Ascending aorta (tissue), 2 donors: ENCODE measurements at regions not wholly inside any gene's neighbourhood (a gene's known extent, or its start where the extent isn't known, plus 50 kb on each side); places are given as distances from the start of the nearest gene placed in this dataset.

Experiments
- DNase-seq, 2 donors: peaks; one replicate each; pipeline ENCODE4 v3.0.0-alpha.2; 2019; ENCODE audit warnings: low spot score in 2 of 2
- H3K27ac ChIP-seq, 2 donors: fragments of 200-600 bp; sonication (generic); one replicate each; pipeline ENCODE4 v1.5.1; 2016 to 2017; ENCODE audit warnings: mild to moderate bottlenecking in 1 of 2
- H3K27me3 ChIP-seq: fragments of 200-600 bp; sonication (generic); one replicate; pipeline ENCODE4 v1.5.1; 2017
- H3K36me3 ChIP-seq, 2 donors: fragments of 200-600 bp; sonication (generic); one replicate each; pipeline ENCODE4 v1.5.1; 2016
- H3K4me1 ChIP-seq, 2 donors: fragments of 200-600 bp; sonication (generic); one replicate each; pipeline ENCODE4 v1.5.1; 2016 to 2017; ENCODE audit warnings: mild to moderate bottlenecking in 1 of 2
- H3K4me3 ChIP-seq, 2 donors: fragments of 200-600 bp; sonication (generic); one replicate each; pipeline ENCODE4 v1.5.1; 2016 to 2017; ENCODE audit warnings: mild to moderate bottlenecking in 1 of 2
- H3K9me3 ChIP-seq, 2 donors: fragments of 200-600 bp; sonication (generic); one replicate each; pipeline ENCODE4 v1.5.1; 2016
- intact Hi-C: fragments of 100-400 bp; cut with DNase I; formaldehyde crosslinking; loops from one replicate; pipeline ENCODE4 v1.15.1; 2023
- TF ChIP-seq, protein P1 (sequence below), 3 experiments: fragments of 200-600 bp in 2 of 3; fragments of 450-650 bp in 1 of 3; sonication (generic) in 2 of 3; IDR thresholded peaks; one replicate each; pipeline ENCODE4 v1.5.1; 2016 to 2019; ENCODE audit warnings: antibody characterized with exemption in 3 of 3, mild to moderate bottlenecking in 1 of 3, moderate library complexity in 1 of 3

DNA sequence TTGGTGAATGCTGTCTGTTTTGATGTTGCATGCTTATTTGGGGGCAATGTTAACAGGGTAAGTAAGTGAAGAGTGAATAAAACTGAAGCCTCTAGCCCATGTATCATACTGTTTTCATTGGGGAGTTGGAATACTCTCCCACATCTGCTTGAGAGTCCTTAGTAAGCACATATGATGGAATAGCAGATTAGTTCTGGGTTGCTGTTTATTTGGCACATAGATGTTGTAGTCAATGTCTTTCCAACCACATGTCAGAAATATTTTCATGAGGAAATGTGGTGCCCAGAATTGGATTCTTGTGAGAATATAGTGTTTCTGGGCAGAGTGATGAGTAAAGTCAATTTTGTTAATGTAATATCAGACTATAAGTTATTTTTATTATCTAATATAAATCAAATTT lies 611.7 kb upstream of the FTMT start:
- Histone ChIP-seq H3K27me3 (no peaks in the 10 kb centered on the region), H3K4me1 (no peaks in the 10 kb centered on the region), H3K4me3 (no peak overlapping the region), H3K9me3 (no peaks in the 10 kb centered on the region), H3K27ac (no peak overlapping the region), H3K36me3 (no peaks in the 10 kb centered on the region)
- intact Hi-C loops: no loop called here
- DNase-seq: no peak
- TF ChIP-seq, protein P1, sequence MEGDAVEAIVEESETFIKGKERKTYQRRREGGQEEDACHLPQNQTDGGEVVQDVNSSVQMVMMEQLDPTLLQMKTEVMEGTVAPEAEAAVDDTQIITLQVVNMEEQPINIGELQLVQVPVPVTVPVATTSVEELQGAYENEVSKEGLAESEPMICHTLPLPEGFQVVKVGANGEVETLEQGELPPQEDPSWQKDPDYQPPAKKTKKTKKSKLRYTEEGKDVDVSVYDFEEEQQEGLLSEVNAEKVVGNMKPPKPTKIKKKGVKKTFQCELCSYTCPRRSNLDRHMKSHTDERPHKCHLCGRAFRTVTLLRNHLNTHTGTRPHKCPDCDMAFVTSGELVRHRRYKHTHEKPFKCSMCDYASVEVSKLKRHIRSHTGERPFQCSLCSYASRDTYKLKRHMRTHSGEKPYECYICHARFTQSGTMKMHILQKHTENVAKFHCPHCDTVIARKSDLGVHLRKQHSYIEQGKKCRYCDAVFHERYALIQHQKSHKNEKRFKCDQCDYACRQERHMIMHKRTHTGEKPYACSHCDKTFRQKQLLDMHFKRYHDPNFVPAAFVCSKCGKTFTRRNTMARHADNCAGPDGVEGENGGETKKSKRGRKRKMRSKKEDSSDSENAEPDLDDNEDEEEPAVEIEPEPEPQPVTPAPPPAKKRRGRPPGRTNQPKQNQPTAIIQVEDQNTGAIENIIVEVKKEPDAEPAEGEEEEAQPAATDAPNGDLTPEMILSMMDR (IDR thresholded peaks at IDR 0.05): no peak

DNA sequence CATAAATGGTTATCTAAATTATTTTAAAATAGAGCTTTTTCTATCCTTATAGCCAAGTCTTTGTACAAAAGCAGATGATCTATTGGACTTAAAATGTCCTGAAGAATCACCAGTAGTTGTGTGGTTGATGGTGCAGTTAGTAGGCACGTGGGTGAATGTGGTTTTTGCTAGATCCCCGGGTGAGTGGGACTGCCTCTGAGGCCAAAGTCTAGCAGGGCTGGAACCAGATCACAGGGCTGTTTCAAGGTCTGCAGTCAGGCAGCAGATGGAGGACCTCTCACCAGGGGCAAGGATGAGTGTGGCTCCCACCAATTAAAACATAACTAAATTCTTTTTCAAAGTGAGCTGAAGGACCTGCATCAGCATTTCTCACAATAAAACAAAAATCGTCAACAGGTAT lies 604.7 kb upstream of the FTMT start:
- Histone ChIP-seq H3K4me1 (no peaks in the 10 kb centered on the region), H3K27ac (no peak overlapping the region), H3K9me3 (no peaks in the 10 kb centered on the region), H3K36me3 (no peaks in the 10 kb centered on the region), H3K4me3 (no peak overlapping the region), H3K27me3 (no peaks in the 10 kb centered on the region)
- TF ChIP-seq, protein P1 (IDR thresholded peaks at IDR 0.05): no peak
- intact Hi-C loops: no loop called here
- DNase-seq: no peak

DNA sequence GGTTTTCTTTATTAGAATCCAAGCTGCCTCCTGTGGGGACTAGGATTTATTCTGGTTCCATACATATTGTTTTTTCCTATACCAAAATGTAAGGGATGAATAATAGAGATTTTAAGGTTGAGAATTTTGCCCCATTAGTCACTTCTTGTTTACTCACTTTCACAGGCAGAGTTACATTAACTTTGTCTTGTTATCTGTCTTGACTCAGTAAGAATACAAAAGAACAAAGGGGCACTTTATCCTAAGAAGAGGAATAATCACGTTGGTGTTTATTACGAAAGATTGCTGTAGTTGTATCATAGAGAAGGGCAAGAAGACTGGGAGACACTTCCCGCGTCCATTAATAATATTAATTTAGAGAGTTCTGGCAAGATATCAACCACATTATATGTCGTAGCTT lies 599.7 kb upstream of the FTMT start:
- H3K4me1 ChIP-seq: no peaks in the 10 kb centered on the region
- no peak overlapping the region for H3K4me3 ChIP-seq
- no peak overlapping the region for H3K27ac ChIP-seq
- no peaks in the 10 kb centered on the region for H3K36me3 ChIP-seq
- no peaks in the 10 kb centered on the region for H3K27me3 ChIP-seq
- TF ChIP-seq, protein P1 (IDR thresholded peaks at IDR 0.05): no peak
- intact Hi-C loops: no loop called here
- no peak for DNase-seq
- H3K9me3 ChIP-seq: no peaks in the 10 kb centered on the region

DNA sequence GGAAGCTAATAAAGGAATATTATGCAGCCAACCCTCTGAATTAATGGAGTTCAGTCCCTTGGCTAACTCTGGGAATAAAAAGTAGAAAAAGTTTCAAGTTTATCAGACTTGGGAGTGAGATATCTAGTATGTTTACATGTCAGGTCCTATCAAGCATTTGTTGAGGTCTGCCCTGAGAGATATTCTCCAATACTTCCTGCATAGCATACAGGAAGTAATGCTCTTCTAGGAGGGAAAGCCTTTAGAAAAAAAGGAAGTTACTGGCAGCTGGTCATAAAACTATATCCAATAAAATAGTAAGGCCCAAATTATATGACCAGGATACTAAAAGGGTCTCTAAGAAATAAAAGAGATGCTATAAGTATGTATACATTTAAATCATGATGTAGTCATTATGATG lies 594.1 kb upstream of the FTMT start:
- no peak for DNase-seq
- Histone ChIP-seq H3K27me3 (no peaks in the 10 kb centered on the region), H3K4me1 (no peaks in the 10 kb centered on the region), H3K27ac (no peak overlapping the region), H3K36me3 (no peaks in the 10 kb centered on the region), H3K9me3 (no peaks in the 10 kb centered on the region), H3K4me3 (no peak overlapping the region)
- intact Hi-C loops: no loop called here
- TF ChIP-seq, protein P1 (IDR thresholded peaks at IDR 0.05): no peak

DNA sequence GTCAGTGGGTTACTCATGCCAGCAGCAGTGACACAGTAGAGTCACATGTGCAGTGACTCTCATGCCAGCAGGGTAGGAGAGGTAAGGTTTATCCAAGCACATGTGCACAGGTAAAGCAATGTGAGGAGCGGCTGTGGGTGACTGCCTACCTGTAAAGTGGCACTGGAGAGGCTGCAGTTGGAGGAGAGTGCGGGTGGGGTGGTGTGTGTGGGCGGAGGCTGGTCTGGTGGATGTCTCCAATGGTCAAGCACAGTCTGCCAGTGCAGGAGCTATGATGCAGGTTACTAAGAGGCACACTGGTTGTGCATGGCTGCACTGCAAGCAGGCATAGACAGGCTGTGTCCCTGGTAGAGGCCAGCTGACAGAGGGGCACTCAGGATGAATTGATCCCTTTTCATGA lies 588.2 kb upstream of the FTMT start:
- Histone ChIP-seq H3K4me3 (no peak overlapping the region), H3K4me1 (no peaks in the 10 kb centered on the region), H3K27ac (no peak overlapping the region), H3K27me3 (no peaks in the 10 kb centered on the region), H3K9me3 (no peaks in the 10 kb centered on the region), H3K36me3 (no peaks in the 10 kb centered on the region)
- no peak for DNase-seq
- intact Hi-C loops: no loop called here
- TF ChIP-seq, protein P1 (IDR thresholded peaks at IDR 0.05): no peak

DNA sequence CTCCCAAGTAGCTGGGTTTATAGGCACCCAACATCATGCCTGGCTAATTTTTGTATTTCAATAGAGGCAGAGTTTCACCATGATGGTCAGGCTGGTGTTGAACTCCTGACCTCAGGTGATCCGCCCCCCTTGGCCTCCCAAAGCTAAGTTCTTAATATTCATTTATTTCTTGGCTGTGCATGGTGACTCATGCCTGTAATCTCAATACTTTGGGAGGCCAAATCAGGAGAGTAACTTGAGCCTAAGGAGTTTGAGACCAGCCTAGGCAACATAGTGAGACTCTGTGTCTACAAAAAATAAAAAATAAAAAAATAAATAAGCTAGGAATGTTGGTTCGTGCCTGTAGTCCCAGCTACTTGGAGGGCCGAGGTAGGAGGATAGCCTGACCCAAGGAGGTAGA lies 587.1 kb upstream of the FTMT start:
- TF ChIP-seq, protein P1 (IDR thresholded peaks at IDR 0.05): no peak

More for the DNA sequence above, 587.1 kb upstream of the FTMT start:
- H3K27me3 ChIP-seq: no peaks in the 10 kb centered on the region
- H3K27ac ChIP-seq: no peak overlapping the region
- intact Hi-C loops: no loop called here
- no peak overlapping the region for H3K4me3 ChIP-seq
- no peaks in the 10 kb centered on the region for H3K36me3 ChIP-seq
- DNase-seq: no peak
- no peaks in the 10 kb centered on the region for H3K4me1 ChIP-seq
- H3K9me3 ChIP-seq: no peaks in the 10 kb centered on the region
